ENCODE measurements at regions not wholly inside any gene's neighbourhood (a gene's known extent, or its start where the extent isn't known, plus 50 kb on each side); places are given as distances from the start of the nearest gene placed in this dataset.

DNA sequence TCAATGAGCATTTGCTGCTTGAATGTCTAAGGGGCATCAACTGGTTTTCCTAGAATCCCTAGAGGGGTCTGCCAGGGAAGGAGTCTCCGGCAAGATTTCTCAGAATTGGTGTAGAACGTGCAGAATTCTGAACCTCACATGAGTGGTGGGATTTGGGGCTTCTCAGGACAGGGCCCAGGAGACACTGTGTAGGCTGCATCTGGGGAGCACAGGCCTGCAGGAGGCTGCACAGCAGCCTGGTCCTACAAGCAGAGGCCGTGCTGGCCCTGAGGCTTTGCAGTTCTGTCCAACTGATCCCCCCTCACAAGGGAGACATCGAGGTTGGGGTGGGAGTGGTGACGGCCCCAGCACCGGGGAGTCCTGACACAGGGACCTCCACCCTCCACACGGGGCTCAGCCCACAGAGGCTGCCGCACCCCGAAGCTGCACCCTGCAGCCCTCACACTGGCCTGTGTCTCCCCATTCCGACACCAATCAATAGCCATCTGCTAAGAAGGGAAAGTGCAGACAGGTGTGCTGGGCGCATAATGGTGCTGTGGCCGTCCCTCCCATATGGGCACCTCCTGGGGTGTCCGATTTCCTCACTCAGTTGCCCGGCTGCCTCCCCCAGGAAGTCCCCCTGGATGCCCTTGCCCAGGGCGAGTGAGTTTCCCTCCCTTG, 688.1 kb downstream of the BRD1 start:
- intact Hi-C loops (cut with micrococcal nuclease), result no loop called here

DNA sequence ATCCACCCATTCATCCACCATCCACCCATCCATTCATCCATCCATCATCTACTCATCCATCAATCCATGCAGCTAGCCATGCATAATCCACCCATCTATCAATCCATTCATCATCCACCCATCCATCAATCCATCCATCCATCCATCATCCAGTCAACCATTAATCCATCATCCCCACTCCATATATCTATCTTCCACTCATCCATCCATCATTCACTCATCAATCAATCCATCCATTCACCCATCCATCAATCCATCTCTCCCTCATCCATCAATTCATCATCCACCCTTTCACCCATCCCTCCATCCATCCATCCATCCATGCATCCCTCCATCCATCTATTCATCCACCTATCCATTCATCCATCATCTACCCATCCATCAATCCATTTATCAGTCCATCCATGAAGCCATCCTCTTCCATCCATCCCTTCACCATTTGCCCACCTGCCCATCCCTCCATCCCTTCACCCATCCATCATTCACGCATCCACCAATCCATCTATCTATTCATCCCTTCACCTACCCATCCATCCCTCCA, 689.4 kb downstream of the BRD1 start:
- H3K36me3 ChIP-seq (ENCODE audit: control insufficient read depth, insufficient read depth, low read length), result no peaks in the 10 kb centered on the region
- ATAC-seq, result no peak
- no peaks in the 10 kb centered on the region for H3K4me1 ChIP-seq (ENCODE audit: control insufficient read depth, insufficient read depth, low read length)
- H3K9me3 ChIP-seq (ENCODE audit: control insufficient read depth, insufficient read depth, low read length), result no peaks in the 10 kb centered on the region
- H3K27me3 Mint-ChIP-seq (ENCODE audit: low read depth in 2 of 2), result peaks cover 8 to 9% of the 10 kb centered on the region in 2 donors
- H3K27ac Mint-ChIP-seq, result no peak overlapping the region
- intact Hi-C loops (cut with micrococcal nuclease), result no loop called here
- no peak overlapping the region for H3K4me3 ChIP-seq (ENCODE audit: low read length)
- H3K36me3 Mint-ChIP-seq, result no peaks in the 10 kb centered on the region
- no peaks in the 10 kb centered on the region for H3K9me3 Mint-ChIP-seq
- 84% methylated on average over 1 of the region's 1 CpG for WGBS (ENCODE audit: insufficient coverage)
- no peaks in the 10 kb centered on the region for H3K4me1 Mint-ChIP-seq
- H3K4me3 Mint-ChIP-seq, result no peak overlapping the region
- H3K27ac ChIP-seq (ENCODE audit: low read length), result no peak overlapping the region
- TF ChIP-seq, protein P1, sequence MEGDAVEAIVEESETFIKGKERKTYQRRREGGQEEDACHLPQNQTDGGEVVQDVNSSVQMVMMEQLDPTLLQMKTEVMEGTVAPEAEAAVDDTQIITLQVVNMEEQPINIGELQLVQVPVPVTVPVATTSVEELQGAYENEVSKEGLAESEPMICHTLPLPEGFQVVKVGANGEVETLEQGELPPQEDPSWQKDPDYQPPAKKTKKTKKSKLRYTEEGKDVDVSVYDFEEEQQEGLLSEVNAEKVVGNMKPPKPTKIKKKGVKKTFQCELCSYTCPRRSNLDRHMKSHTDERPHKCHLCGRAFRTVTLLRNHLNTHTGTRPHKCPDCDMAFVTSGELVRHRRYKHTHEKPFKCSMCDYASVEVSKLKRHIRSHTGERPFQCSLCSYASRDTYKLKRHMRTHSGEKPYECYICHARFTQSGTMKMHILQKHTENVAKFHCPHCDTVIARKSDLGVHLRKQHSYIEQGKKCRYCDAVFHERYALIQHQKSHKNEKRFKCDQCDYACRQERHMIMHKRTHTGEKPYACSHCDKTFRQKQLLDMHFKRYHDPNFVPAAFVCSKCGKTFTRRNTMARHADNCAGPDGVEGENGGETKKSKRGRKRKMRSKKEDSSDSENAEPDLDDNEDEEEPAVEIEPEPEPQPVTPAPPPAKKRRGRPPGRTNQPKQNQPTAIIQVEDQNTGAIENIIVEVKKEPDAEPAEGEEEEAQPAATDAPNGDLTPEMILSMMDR (IDR thresholded peaks at IDR 0.05), result no peak
- DNase-seq, result no peak
- H3K27me3 ChIP-seq (ENCODE audit: control insufficient read depth, insufficient read depth, low read length), result no peaks in the 10 kb centered on the region

More for the DNA sequence above, 688.1 kb downstream of the BRD1 start:
- no peak overlapping the region for H3K27ac Mint-ChIP-seq
- H3K4me1 Mint-ChIP-seq, result no peaks in the 10 kb centered on the region
- H3K27ac ChIP-seq (ENCODE audit: low read length), result no peak overlapping the region
- ATAC-seq, result no peak
- no peak overlapping the region for H3K4me3 ChIP-seq (ENCODE audit: low read length)
- no peaks in the 10 kb centered on the region for H3K9me3 Mint-ChIP-seq
- H3K27me3 ChIP-seq (ENCODE audit: control insufficient read depth, insufficient read depth, low read length), result no peaks in the 10 kb centered on the region
- no peaks in the 10 kb centered on the region for H3K36me3 Mint-ChIP-seq
- DNase-seq, result no peak
- TF ChIP-seq, protein P1 (IDR thresholded peaks at IDR 0.05), result no peak
- peaks cover 8 to 9% of the 10 kb centered on the region in 2 donors for H3K27me3 Mint-ChIP-seq (ENCODE audit: low read depth in 2 of 2)
- WGBS (ENCODE audit: insufficient coverage), result 85% methylated on average over 15 of the region's 15 CpGs
- H3K9me3 ChIP-seq (ENCODE audit: control insufficient read depth, insufficient read depth, low read length), result no peaks in the 10 kb centered on the region
- no peak overlapping the region for H3K4me3 Mint-ChIP-seq
- H3K36me3 ChIP-seq (ENCODE audit: control insufficient read depth, insufficient read depth, low read length), result no peaks in the 10 kb centered on the region
- H3K4me1 ChIP-seq (ENCODE audit: control insufficient read depth, insufficient read depth, low read length), result no peaks in the 10 kb centered on the region

DNA sequence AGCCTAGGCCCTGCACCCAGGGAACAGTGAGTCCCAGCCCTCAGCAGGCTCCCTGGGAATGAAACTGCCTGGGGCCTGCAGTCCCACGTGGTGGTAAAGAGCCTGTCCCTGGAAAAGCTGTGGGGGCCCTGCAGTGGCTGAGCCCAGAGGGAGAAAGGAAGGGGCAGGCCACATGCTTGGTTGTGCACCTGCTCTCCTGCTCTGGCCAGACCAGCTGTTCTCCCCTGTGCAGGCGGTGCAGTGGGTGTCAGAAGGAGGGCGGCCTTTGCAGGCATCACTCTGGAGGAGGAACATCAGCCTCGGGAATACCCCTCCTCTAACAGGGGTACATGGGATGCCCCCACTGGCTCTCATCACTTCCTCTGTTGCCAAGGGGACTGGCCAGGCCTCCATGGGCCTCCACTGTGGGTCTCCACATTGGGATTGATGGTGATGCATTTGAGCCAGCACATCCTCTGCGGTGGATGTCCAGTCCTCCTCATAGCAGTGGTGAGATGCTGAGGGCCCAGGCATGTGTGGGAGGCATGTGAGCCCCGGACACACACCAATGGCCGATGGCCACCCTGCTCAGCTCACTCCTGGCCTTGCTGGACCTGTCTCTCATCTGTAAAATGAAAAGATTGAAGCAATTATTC, 690.4 kb downstream of the BRD1 start:
- no peaks in the 10 kb centered on the region for H3K36me3 ChIP-seq (ENCODE audit: control insufficient read depth, insufficient read depth, low read length)
- TF ChIP-seq, protein P1 (IDR thresholded peaks at IDR 0.05), result no peak
- H3K9me3 ChIP-seq (ENCODE audit: control insufficient read depth, insufficient read depth, low read length), result no peaks in the 10 kb centered on the region
- H3K4me1 ChIP-seq (ENCODE audit: control insufficient read depth, insufficient read depth, low read length), result no peaks in the 10 kb centered on the region
- intact Hi-C loops (cut with micrococcal nuclease), result no loop called here
- Mint-ChIP-seq H3K4me1 (no peaks in the 10 kb centered on the region), H3K4me3 (no peak overlapping the region), H3K27me3 (ENCODE audit: low read depth in 2 of 2) (peaks cover 8 to 10% of the 10 kb centered on the region in 2 donors), H3K9me3 (no peaks in the 10 kb centered on the region), H3K27ac (no peak overlapping the region), H3K36me3 (no peaks in the 10 kb centered on the region)
- H3K4me3 ChIP-seq (ENCODE audit: low read length), result no peak overlapping the region
- WGBS (ENCODE audit: insufficient coverage), result 76% methylated on average over 7 of the region's 7 CpGs
- H3K27me3 ChIP-seq (ENCODE audit: control insufficient read depth, insufficient read depth, low read length), result no peaks in the 10 kb centered on the region
- ATAC-seq (peak in 1 of 3 donors; percentile 16), DNase-seq (no peak)
- H3K27ac ChIP-seq (ENCODE audit: low read length), result no peak overlapping the region
